Mammary epithelial cell (primary cell): ENCODE measurements at regions not wholly inside any gene's neighbourhood (a gene's known extent, or its start where the extent isn't known, plus 50 kb on each side); places are given as distances from the start of the nearest gene placed in this dataset.

Experiments
- EZH2 ChIP-seq: IDR thresholded peaks from 2 replicates; pipeline ENCODE4 v1.6.1; 2012; ENCODE audit warnings: low read length, inconsistent platforms, borderline replicate concordance
- TF ChIP-seq, protein P1 (sequence below), 2 donors: IDR thresholded peaks in 1 of 2; conservative IDR thresholded peaks in 1 of 2; 2 replicates each; pipeline ENCODE4 v1.5.1; 2011 to 2012; ENCODE audit warnings: inconsistent platforms in 2 of 2, low read length in 2 of 2, mild to moderate bottlenecking in 2 of 2, control low read depth in 1 of 2, low read depth in 1 of 2; ENCODE audit not compliant: insufficient read depth in 1 of 2; ENCODE audit errors: extremely low read depth in 1 of 2

DNA sequence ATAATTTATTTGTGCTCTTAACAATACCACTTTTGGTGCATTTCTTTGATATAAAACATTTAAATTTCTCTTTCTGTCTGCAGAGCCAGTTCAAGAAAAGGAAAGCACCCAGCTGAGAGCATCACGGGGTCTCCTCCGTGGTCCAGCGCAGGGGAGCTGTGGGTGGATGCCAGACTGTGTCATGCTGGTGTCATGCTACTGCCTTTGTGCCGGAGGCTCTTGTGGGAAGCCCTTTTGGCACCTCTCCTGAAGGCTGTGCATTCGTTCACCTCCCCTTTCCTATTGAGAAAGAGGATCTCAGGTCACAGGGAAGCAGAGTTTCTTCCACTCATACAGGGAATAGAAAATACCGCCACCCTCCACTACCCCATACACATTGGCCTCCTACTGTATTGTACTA lies 450.4 kb downstream of the GALR1 start:
- TF ChIP-seq EZH2 = no peak
- TF ChIP-seq, protein P1, sequence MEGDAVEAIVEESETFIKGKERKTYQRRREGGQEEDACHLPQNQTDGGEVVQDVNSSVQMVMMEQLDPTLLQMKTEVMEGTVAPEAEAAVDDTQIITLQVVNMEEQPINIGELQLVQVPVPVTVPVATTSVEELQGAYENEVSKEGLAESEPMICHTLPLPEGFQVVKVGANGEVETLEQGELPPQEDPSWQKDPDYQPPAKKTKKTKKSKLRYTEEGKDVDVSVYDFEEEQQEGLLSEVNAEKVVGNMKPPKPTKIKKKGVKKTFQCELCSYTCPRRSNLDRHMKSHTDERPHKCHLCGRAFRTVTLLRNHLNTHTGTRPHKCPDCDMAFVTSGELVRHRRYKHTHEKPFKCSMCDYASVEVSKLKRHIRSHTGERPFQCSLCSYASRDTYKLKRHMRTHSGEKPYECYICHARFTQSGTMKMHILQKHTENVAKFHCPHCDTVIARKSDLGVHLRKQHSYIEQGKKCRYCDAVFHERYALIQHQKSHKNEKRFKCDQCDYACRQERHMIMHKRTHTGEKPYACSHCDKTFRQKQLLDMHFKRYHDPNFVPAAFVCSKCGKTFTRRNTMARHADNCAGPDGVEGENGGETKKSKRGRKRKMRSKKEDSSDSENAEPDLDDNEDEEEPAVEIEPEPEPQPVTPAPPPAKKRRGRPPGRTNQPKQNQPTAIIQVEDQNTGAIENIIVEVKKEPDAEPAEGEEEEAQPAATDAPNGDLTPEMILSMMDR (conservative IDR thresholded peaks at IDR 0.05 in 1 of 2, IDR thresholded peaks at IDR 0.05 in 1 of 2; ENCODE audit: extremely low read depth in 1 of 2, insufficient read depth in 1 of 2, low read depth in 1 of 2, low read length in 2 of 2) = no peak
